Esophagus (tissue), 2 donors: ENCODE measurements at regions not wholly inside any gene's neighbourhood (a gene's known extent, or its start where the extent isn't known, plus 50 kb on each side); places are given as distances from the start of the nearest gene placed in this dataset.
"Not testable (repeated sequence)": the region's sequence is repeated elsewhere in the genome, so short reads cannot be mapped to it uniquely, and the experiment has no call there.

Source experiments
- H3K27ac ChIP-seq, 2 donors: one replicate each; pipeline ENCODE4 v1.5.1; 2013; ENCODE audit warnings: low read depth in 2 of 2, mild to moderate bottlenecking in 2 of 2, inconsistent platforms in 1 of 2, low read length in 1 of 2, moderate library complexity in 1 of 2
- H3K27me3 ChIP-seq, 2 donors: one replicate each; pipeline ENCODE4 v1.6.1; 2013; ENCODE audit warnings: low read length in 2 of 2, control low read depth in 1 of 2, mild to moderate bottlenecking in 1 of 2; ENCODE audit not compliant: insufficient read depth in 2 of 2, control insufficient read depth in 1 of 2
- H3K36me3 ChIP-seq, 2 donors: one replicate each; pipeline ENCODE4 v1.6.1; 2013; ENCODE audit warnings: low read length in 1 of 2; ENCODE audit not compliant: control insufficient read depth in 2 of 2, insufficient read depth in 2 of 2
- H3K4me1 ChIP-seq, 2 donors: one replicate each; pipeline ENCODE4 v1.6.1; 2013; ENCODE audit warnings: low read length in 1 of 2; ENCODE audit not compliant: control insufficient read depth in 2 of 2, insufficient read depth in 2 of 2
- H3K4me3 ChIP-seq, 2 donors: one replicate each; pipeline ENCODE4 v1.5.1; 2013; ENCODE audit warnings: low read length in 2 of 2, mild to moderate bottlenecking in 2 of 2, low read depth in 1 of 2, moderate library complexity in 1 of 2
- H3K9me3 ChIP-seq, 2 donors: one replicate each; pipeline ENCODE4 v1.6.1; 2013; ENCODE audit warnings: mild to moderate bottlenecking in 2 of 2, low read depth in 1 of 2, low read length in 1 of 2, moderate library complexity in 1 of 2; ENCODE audit not compliant: control insufficient read depth in 2 of 2, insufficient read depth in 1 of 2
- WGBS, 2 donors: extraction: QIAGEN DNeasy Blood & Tissue Kit; methylation state at CpG; one replicate each; pipeline ENCODE4 v1.1.7; 2013; 5-methylcytosine and 5-hydroxymethylcytosine counted together
- donor health status: healthy with polysubstance abuse.
- donor health status: Bipolar disorder and iron deficiency.

DNA sequence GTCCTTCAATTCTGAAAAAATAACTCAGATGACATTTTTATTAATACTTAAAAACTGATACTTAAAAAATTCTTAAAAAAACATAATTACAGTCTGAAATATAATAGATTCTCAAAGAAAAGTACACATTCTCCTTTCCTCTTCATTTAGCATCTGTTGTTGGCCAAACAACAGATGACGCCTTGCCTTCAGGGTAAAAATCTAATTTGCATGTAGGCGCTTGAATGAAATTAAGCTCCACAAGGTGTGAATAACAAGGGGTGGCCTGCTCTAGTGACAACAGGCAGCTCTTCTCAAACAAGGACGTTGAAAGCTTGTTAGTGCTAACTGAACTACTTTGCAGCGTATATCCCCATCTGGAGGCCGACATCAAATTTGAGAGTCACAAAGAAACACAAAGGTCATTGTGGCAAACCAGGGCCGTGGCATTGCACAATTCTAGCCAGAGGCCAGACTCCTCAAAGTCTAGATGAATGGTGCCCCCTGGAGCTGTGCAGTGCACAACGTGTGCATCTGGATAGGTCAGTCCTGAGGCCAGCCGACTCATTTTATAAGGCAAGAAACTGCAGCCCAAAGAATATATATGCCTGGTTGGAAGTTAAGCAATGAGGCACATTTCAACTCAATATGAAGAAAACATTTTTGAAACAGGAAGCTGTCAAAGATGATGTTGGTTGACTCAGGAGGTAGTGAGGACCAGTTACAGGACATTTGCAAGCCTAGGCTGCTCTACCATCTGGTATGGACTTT lies 459.2 kb upstream of the RUNX1 start:
- H3K4me1 ChIP-seq, result no peaks in the 10 kb centered on the region
- H3K27me3 ChIP-seq, result peaks cover 0 to 4% of the 10 kb centered on the region in 2 donors
- H3K27ac ChIP-seq, result no peak overlapping the region
- H3K4me3 ChIP-seq, result no peak overlapping the region
- 62 to 66% methylated on average over 8 of the region's 8 CpGs for WGBS, 2 donors
- no peaks in the 10 kb centered on the region for H3K9me3 ChIP-seq
- no peaks in the 10 kb centered on the region for H3K36me3 ChIP-seq

DNA sequence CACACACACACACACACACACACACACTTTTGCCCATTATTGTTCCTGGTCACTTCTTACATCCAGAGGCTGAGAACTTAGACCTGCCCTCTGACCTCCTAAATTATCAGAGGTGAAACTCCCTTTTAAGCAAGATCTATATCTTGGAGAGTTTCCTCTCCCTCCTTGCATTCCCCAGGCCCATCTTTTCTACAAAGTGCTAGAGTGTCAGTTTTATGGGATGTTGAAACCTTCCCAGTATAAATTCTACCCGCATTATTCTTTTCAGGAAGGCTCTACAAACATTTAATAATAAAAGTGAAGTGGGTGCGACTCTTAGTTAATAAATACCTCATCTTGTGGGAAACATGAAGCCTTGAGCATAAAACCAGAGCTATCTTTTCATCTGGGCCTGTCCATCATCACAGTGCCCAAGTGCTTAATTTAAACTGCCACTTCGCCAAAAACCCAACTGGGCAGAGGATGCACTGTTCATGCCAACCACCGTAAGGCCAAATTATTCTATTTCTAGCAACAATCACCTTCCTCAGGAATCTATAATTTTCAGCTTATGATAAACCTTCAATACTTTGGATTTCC lies 458.2 kb upstream of the RUNX1 start:
- no peaks in the 10 kb centered on the region for H3K36me3 ChIP-seq
- H3K4me1 ChIP-seq, result no peaks in the 10 kb centered on the region
- 51 to 74% methylated on average over 4 of the region's 4 CpGs for WGBS, 2 donors
- no peaks in the 10 kb centered on the region for H3K9me3 ChIP-seq
- H3K4me3 ChIP-seq, result no peak overlapping the region
- peaks cover 0 to 4% of the 10 kb centered on the region in 2 donors for H3K27me3 ChIP-seq
- no peak overlapping the region for H3K27ac ChIP-seq

DNA sequence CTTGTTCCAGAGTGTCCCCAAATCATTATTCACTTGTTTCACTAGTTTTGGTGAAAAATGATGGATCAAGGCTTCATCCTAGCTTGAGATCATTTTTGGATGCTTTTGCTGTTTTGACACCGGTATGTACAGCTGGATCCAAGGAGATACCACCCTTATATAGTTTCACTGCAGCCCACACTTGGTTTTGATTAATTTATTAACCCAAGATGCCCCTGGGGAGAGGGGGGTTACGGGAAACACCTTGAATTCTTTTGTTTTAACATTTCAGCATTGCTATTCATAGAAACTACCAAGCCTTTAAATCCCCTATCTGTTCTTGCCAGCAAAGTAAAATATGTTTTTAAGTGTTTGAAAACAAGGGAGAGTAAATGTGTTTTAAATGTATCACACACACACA lies 457.7 kb upstream of the RUNX1 start:
- no peaks in the 10 kb centered on the region for H3K4me1 ChIP-seq
- H3K9me3 ChIP-seq, result no peaks in the 10 kb centered on the region
- H3K4me3 ChIP-seq, result no peak overlapping the region
- H3K27me3 ChIP-seq, result peaks cover 0 to 4% of the 10 kb centered on the region in 2 donors
- no peak overlapping the region for H3K27ac ChIP-seq
- no peaks in the 10 kb centered on the region for H3K36me3 ChIP-seq
- WGBS, 2 donors, result 38 to 43% methylated on average over 2 of the region's 2 CpGs

DNA sequence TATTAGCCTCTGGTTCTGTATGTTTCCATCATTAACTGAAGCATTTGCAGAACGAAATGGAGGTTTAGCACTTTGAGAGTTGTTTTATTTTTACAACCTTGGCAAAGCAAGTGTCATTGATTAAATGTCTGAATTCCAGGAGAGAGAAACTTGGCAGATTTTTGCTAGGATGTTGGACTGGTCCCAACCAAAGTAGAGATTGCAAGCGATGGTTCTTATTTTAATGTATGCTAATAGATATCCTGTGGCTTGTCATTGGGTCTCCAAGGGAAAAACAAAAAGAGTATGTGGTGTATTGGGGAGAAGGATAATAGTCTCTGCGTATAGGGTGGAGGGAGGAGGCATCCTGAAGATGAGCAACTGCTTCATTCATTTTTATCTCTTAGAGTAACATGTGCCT lies 457.2 kb upstream of the RUNX1 start:
- peaks cover 0 to 4% of the 10 kb centered on the region in 2 donors for H3K27me3 ChIP-seq
- 25 to 30% methylated on average over 3 of the region's 3 CpGs for WGBS, 2 donors
- H3K27ac ChIP-seq, result no peak overlapping the region
- no peak overlapping the region for H3K4me3 ChIP-seq
- H3K9me3 ChIP-seq, result no peaks in the 10 kb centered on the region
- H3K4me1 ChIP-seq, result no peaks in the 10 kb centered on the region
- no peaks in the 10 kb centered on the region for H3K36me3 ChIP-seq

DNA sequence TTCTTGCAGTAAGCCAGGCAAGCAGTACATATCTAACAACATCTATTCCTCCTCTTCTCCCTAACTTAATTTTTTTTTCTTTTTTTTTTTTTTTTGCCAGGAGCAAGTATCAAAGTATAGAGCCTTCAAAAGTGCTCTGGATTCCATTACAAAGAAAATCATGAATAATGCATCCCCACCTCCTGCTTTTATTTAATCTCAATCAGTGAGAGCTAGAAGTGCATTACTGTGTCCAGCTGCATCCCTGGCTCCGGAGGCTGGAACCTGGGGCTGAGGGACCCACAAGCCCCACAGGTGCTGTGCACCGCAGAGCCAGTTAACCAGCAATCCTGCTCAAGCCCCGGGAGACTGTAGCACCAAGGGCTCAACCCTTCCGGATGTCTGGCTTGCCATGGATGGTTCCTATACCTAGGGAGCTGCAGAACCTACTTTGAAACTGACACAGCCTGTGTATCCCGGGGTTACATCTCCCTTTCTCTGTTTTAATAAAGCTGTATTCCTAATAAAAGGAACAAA lies 455.9 kb upstream of the RUNX1 start:
- Histone ChIP-seq H3K4me3 (no peak overlapping the region), H3K27me3 (peaks cover 2 to 4% of the 10 kb centered on the region in 2 donors), H3K4me1 (no peaks in the 10 kb centered on the region), H3K9me3 (no peaks in the 10 kb centered on the region), H3K36me3 (no peaks in the 10 kb centered on the region), H3K27ac (no peak overlapping the region)
- 86 to 88% methylated on average over 5 of the region's 5 CpGs for WGBS, 2 donors

DNA sequence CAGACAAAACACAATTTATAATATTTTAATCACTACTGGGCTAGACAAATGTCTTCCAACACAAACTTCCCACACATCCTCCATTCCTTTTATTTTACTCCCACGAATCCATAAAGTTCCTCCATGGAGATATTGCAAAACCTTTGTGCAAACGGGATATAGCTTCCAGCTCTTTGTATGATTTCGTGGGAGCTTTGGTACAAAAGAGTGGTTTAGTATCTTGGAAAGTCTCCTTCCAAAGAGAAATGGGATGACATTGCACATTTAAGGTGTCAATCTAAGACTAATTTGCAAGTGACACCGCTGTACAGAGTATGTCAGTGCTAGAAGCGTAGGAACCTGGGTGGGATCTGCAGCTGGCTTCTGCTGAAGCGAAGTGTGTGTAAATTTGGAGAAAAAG lies 455.2 kb upstream of the RUNX1 start:
- no peaks in the 10 kb centered on the region for H3K9me3 ChIP-seq
- H3K27me3 ChIP-seq, result peaks cover 2 to 4% of the 10 kb centered on the region in 2 donors
- H3K4me3 ChIP-seq, result no peak overlapping the region
- 56 to 62% methylated on average over 6 of the region's 6 CpGs for WGBS, 2 donors
- no peak overlapping the region for H3K27ac ChIP-seq
- no peaks in the 10 kb centered on the region for H3K36me3 ChIP-seq
- H3K4me1 ChIP-seq, result no peaks in the 10 kb centered on the region

DNA sequence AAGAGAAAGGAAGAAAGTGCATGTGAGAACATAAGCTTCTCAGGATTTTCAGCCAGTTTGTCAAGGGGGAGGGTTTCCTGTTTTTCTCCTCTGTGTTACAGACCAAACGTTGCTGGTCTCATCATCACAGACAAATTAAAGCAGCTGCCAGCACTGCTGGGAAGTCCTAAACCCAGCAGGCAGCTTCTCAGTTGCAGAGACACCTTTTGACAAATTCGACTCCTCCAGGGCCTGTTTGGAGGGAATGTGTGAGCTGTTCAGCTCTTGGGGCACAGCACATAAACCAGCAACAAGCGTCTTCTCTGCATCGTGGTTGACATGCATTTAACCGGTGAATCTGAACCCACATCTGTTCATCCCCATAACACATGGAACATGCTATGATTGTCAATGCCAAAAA lies 454.6 kb upstream of the RUNX1 start:
- Histone ChIP-seq H3K4me3 (no peak overlapping the region), H3K9me3 (no peaks in the 10 kb centered on the region), H3K4me1 (no peaks in the 10 kb centered on the region), H3K27me3 (peaks cover 2 to 4% of the 10 kb centered on the region in 2 donors), H3K36me3 (no peaks in the 10 kb centered on the region), H3K27ac (no peak overlapping the region)
- 43 to 48% methylated on average over 5 of the region's 5 CpGs for WGBS, 2 donors

DNA sequence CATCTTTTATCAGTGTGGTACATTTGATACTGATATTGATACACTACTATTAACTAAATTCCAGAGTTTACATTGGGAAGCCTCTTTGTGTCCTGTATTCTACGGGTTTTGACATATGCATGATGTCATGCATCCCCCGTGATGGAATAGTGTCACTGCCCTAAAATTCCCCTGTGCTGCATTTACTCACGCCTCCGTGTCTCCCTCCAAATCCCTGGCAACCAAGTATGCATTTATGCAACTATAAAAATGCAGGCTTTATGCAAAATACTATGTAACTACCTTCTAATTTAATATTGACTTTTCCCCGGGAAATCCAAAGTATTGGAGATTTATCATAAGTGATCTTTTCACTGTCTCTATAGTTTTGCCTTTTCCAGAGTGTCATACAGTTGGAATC lies 453.7 kb upstream of the RUNX1 start:
- 64 to 66% methylated on average over 5 of the region's 5 CpGs for WGBS, 2 donors
- no peaks in the 10 kb centered on the region for H3K36me3 ChIP-seq
- no peaks in the 10 kb centered on the region for H3K9me3 ChIP-seq

DNA sequence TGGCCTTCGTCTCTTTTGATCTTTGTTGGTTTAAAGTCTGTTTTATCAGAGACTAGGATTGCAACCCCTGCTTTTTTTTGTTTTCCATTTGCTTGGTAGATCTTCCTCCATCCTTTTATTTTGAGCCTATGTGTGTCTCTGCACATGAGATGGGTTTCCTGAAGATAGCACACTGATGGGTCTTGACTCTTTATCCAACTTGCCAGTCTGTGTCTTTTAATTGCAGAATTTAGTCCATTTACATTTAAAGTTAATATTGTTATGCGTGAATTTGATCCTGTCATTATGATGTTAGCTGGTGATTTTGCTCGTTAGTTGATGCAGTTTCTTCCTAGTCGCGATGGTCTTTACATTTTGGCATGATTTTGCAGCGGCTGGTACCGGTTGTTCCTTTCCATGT lies 448.4 kb upstream of the RUNX1 start:
- H3K27me3 ChIP-seq, H3K4me1 ChIP-seq, H3K4me3 ChIP-seq, H3K27ac ChIP-seq, H3K9me3 ChIP-seq, H3K36me3 ChIP-seq: not testable (repeated sequence)
- WGBS, 2 donors, result 81 to 88% methylated on average over 3 to 7 of the region's 7 CpGs

More for the DNA sequence above, 453.7 kb upstream of the RUNX1 start:
- H3K27me3 ChIP-seq, result peaks cover 2 to 4% of the 10 kb centered on the region in 2 donors
- H3K27ac ChIP-seq, result no peak overlapping the region
- no peaks in the 10 kb centered on the region for H3K4me1 ChIP-seq
- H3K4me3 ChIP-seq, result no peak overlapping the region
